Lung (tissue), 11 donors: ENCODE measurements at regions not wholly inside any gene's neighbourhood (a gene's known extent, or its start where the extent isn't known, plus 50 kb on each side); places are given as distances from the start of the nearest gene placed in this dataset.

Experiments used
- ATAC-seq: fragments of 200-7000 bp; cut with Tn5 transposase; one replicate; pipeline ENCODE4 v1.9.1; 2020; ENCODE audit warnings: moderate number of reproducible peaks; ENCODE audit not compliant: insufficient read depth, low FRiP score
- DNase-seq, 3 donors: peaks; one replicate each; pipeline ENCODE4 v3.0.0-alpha.2; 2013 to 2017
- H3K27ac ChIP-seq, 2 donors: one replicate each; pipeline ENCODE4 v1.5.1; 2013; ENCODE audit warnings: mild to moderate bottlenecking in 2 of 2, moderate library complexity in 2 of 2, control low read depth in 1 of 2, inconsistent platforms in 1 of 2, low read depth in 1 of 2, low read length in 1 of 2
- H3K27me3 ChIP-seq, 3 donors: one replicate each; pipeline ENCODE4 v1.5.1; 2013; ENCODE audit warnings: low read length in 2 of 3; ENCODE audit not compliant: control insufficient read depth in 3 of 3, insufficient read depth in 3 of 3
- H3K36me3 ChIP-seq, 4 donors: one replicate each; pipeline ENCODE4 v1.5.1; 2013; ENCODE audit warnings: low read length in 4 of 4, mild to moderate bottlenecking in 1 of 4, moderate library complexity in 1 of 4; ENCODE audit not compliant: control insufficient read depth in 4 of 4, insufficient read depth in 4 of 4
- H3K4me1 ChIP-seq, 5 donors: one replicate each; pipeline ENCODE4 v1.5.1; 2013; ENCODE audit warnings: low read length in 5 of 5, mild to moderate bottlenecking in 2 of 5, moderate library complexity in 1 of 5; ENCODE audit not compliant: control insufficient read depth in 5 of 5, insufficient read depth in 5 of 5
- H3K4me3 ChIP-seq: one replicate; pipeline ENCODE4 v1.5.1; 2013; ENCODE audit warnings: mild to moderate bottlenecking, control low read depth, moderate library complexity
- H3K9ac ChIP-seq, 2 donors: one replicate each; pipeline ENCODE4 v1.5.1; 2013; ENCODE audit warnings: low read length in 2 of 2, control low read depth in 1 of 2; ENCODE audit not compliant: insufficient read depth in 1 of 2
- H3K9me3 ChIP-seq, 4 donors: one replicate each; pipeline ENCODE4 v1.5.1; 2013; ENCODE audit warnings: low read length in 3 of 4, mild to moderate bottlenecking in 1 of 4, moderate library complexity in 1 of 4; ENCODE audit not compliant: control insufficient read depth in 4 of 4, insufficient read depth in 3 of 4
- CTCF ChIP-seq: IDR thresholded peaks from 2 replicates; pipeline ENCODE4 v1.5.1; 2012; ENCODE audit warnings: mild to moderate bottlenecking; ENCODE audit errors: control extremely low read depth, extremely low read depth
- WGBS, 2 donors: extraction: QIAGEN DNeasy Blood & Tissue Kit; methylation state at CpG; one replicate each; pipeline ENCODE4 v1.1.7; 2013; 5-methylcytosine and 5-hydroxymethylcytosine counted together
- donor health status: control.
- donor health status: control.
- donor health status: Bipolar disorder and iron deficiency.
- donor health status: healthy.
- donor health status: DM: yes; HTN: yes; CAD: no.

GRCh38 chr9:79913867-79914266 lies 342.1 kb downstream of the TLE4 start:
- H3K27ac ChIP-seq, result no peak overlapping the region
- no peak for ATAC-seq
- no peaks in the 10 kb centered on the region for H3K36me3 ChIP-seq
- no peaks in the 10 kb centered on the region for H3K9me3 ChIP-seq
- H3K4me1 ChIP-seq, result no peaks in the 10 kb centered on the region
- no peak for DNase-seq
- no peaks in the 10 kb centered on the region for H3K27me3 ChIP-seq
- H3K4me3 ChIP-seq, result no peak overlapping the region
- no peak overlapping the region for H3K9ac ChIP-seq
- 75 to 93% methylated on average over 4 of the region's 4 CpGs for WGBS, 2 donors
- TF ChIP-seq CTCF, result no peak

- no peaks in the 10 kb centered on the region for H3K9me3 ChIP-seq
- ATAC-seq (no peak), DNase-seq (no peak)
- no peaks in the 10 kb centered on the region for H3K4me1 ChIP-seq
- no peaks in the 10 kb centered on the region for H3K36me3 ChIP-seq
- 65 to 76% methylated on average over 2 of the region's 2 CpGs for WGBS, 2 donors
- TF ChIP-seq CTCF, result no peak
- no peak overlapping the region for H3K9ac ChIP-seq
- no peak overlapping the region for H3K4me3 ChIP-seq
- H3K27ac ChIP-seq, result no peak overlapping the region
- H3K27me3 ChIP-seq, result no peaks in the 10 kb centered on the region
These were observed 340.7 kb downstream of the TLE4 start for GRCh38 chr9:79912318-79913070.

- Histone ChIP-seq H3K4me1 (no peaks in the 10 kb centered on the region), H3K9me3 (no peaks in the 10 kb centered on the region), H3K27ac (no peak overlapping the region), H3K4me3 (no peak overlapping the region), H3K27me3 (no peaks in the 10 kb centered on the region), H3K9ac (no peak overlapping the region), H3K36me3 (no peaks in the 10 kb centered on the region)
- ATAC-seq (no peak), DNase-seq (no peak)
- WGBS, 2 donors, result 95 to 97% methylated on average over 19 of the region's 19 CpGs
- TF ChIP-seq CTCF, result no peak
These were observed 340.0 kb downstream of the TLE4 start for GRCh38 chr9:79911724-79912123.
